ENCODE measurements at regions not wholly inside any gene's neighbourhood (a gene's known extent, or its start where the extent isn't known, plus 50 kb on each side); places are given as distances from the start of the nearest gene placed in this dataset.

DNA sequence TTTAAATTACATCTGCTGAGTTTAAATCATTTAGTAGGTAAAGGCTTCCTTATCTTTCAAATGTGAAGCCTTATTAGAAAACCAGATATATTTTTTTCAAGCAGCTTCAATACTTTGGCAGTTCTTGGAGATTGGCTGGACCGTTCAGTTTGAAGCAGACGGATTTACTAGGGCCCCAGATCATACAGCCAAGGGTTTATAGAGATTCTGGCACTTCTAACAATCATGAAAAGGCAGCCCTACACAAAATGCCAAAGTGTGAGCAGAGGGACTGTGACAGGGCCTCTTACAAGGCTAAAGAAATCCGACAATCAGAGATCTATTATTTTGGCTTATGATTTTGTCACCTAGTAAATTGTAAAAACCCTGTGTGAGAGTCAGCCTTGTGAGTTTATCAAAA is 162.8 kb upstream of the SLC38A2 start:
- TF ChIP-seq, protein P1, sequence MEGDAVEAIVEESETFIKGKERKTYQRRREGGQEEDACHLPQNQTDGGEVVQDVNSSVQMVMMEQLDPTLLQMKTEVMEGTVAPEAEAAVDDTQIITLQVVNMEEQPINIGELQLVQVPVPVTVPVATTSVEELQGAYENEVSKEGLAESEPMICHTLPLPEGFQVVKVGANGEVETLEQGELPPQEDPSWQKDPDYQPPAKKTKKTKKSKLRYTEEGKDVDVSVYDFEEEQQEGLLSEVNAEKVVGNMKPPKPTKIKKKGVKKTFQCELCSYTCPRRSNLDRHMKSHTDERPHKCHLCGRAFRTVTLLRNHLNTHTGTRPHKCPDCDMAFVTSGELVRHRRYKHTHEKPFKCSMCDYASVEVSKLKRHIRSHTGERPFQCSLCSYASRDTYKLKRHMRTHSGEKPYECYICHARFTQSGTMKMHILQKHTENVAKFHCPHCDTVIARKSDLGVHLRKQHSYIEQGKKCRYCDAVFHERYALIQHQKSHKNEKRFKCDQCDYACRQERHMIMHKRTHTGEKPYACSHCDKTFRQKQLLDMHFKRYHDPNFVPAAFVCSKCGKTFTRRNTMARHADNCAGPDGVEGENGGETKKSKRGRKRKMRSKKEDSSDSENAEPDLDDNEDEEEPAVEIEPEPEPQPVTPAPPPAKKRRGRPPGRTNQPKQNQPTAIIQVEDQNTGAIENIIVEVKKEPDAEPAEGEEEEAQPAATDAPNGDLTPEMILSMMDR (IDR thresholded peaks at IDR 0.05; ENCODE audit: low read depth, low read length), result no peak
- TF ChIP-seq, protein P2, sequence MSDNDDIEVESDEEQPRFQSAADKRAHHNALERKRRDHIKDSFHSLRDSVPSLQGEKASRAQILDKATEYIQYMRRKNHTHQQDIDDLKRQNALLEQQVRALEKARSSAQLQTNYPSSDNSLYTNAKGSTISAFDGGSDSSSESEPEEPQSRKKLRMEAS (IDR thresholded peaks at IDR 0.05; ENCODE audit: low read depth, low read length), result no peak
- TF ChIP-seq MYC (IDR thresholded peaks at IDR 0.05; ENCODE audit: low read depth, low read length) (no peak), POLR2A (IDR thresholded peaks at IDR 0.05; ENCODE audit: extremely low read depth, insufficient read length) (no peak)
- DNase-seq (ENCODE audit: low read depth), result no peak

DNA sequence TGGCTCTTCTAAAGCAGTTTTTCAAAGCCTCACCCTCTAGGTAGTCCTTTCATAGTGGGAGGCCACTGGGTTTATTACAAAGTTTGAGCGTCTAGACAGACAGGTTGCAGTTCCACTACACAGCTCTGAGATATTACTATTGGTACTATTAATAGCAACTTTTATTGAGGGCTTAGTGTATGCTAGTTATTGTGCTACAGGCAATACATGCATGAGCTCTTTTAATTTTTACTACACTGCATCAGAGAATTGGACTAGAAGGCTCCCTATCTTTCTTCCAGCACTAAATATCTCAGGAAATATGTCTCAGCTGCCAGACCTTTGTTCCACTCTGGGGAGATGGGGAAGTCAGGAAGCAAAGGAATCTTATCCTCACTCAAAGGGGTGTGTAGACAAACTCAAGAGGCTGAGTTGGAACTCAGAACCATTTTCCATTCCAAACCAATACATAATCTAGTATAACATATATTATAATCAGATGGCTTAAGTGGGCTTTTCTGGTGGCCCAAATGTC is 161.8 kb upstream of the SLC38A2 start:
- no peak for DNase-seq (ENCODE audit: low read depth)
- H3K4me3 ChIP-seq (ENCODE audit: low read depth, low read length), result no peak overlapping the region
- TF ChIP-seq, protein P1 (IDR thresholded peaks at IDR 0.05; ENCODE audit: low read depth, low read length), result no peak
- TF ChIP-seq POLR2A (IDR thresholded peaks at IDR 0.05; ENCODE audit: extremely low read depth, insufficient read length), result no peak
- TF ChIP-seq, protein P2 (IDR thresholded peaks at IDR 0.05; ENCODE audit: low read depth, low read length), result no peak
- no peak for TF ChIP-seq MYC (IDR thresholded peaks at IDR 0.05; ENCODE audit: low read depth, low read length)

More for the DNA sequence above, 162.8 kb upstream of the SLC38A2 start:
- no peak overlapping the region for H3K4me3 ChIP-seq (ENCODE audit: low read depth, low read length)

DNA sequence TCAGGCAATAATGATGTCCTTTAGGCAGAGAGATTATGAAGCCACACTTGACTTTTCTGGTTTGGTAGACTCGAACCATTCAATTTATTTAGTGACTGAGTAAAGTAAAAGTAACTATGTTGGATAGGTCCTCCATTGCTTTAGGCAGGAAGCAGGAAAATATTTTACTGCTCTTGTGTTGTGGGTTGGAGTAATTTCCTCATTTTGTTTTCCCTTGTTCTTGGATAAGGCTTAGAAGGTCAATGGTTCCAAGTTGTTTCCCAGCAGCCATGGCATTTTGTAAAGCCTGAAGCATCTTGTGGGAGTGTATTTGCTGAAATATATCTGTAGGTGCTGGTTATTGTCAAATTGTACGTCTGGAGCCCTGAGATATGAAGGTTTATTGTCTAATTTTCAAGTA is 161.2 kb upstream of the SLC38A2 start:
- DNase-seq (ENCODE audit: low read depth), result no peak
- no peak overlapping the region for H3K4me3 ChIP-seq (ENCODE audit: low read depth, low read length)
- TF ChIP-seq, protein P2 (IDR thresholded peaks at IDR 0.05; ENCODE audit: low read depth, low read length), result no peak
- TF ChIP-seq POLR2A (IDR thresholded peaks at IDR 0.05; ENCODE audit: extremely low read depth, insufficient read length), result no peak
- no peak for TF ChIP-seq MYC (IDR thresholded peaks at IDR 0.05; ENCODE audit: low read depth, low read length)
- TF ChIP-seq, protein P1 (IDR thresholded peaks at IDR 0.05; ENCODE audit: low read depth, low read length), result no peak

DNA sequence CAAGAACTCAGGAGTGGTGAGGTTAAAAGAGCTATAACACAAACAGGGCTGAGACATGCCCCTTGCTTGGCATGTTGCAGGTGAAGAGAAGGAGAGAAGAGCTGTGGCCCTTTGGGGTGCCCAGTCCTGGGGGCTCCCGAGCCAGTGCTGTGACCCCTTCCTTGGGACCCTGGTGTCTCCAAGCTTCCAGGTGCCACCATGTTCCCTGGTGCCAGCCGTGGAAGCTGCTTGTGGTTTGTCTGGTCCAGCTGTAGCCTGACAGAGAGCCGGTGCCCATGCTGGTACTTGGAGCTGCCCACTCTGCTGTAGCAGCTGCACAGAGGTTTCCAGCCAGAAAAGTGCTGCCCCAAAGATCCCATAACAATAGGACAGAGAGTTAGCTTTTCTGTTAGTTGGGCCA is 159.2 kb upstream of the SLC38A2 start:
- no peak overlapping the region for H3K4me3 ChIP-seq (ENCODE audit: low read depth, low read length)
- no peak for DNase-seq (ENCODE audit: low read depth)
- no peak for TF ChIP-seq MYC (IDR thresholded peaks at IDR 0.05; ENCODE audit: low read depth, low read length)
- TF ChIP-seq, protein P2 (IDR thresholded peaks at IDR 0.05; ENCODE audit: low read depth, low read length), result no peak

DNA sequence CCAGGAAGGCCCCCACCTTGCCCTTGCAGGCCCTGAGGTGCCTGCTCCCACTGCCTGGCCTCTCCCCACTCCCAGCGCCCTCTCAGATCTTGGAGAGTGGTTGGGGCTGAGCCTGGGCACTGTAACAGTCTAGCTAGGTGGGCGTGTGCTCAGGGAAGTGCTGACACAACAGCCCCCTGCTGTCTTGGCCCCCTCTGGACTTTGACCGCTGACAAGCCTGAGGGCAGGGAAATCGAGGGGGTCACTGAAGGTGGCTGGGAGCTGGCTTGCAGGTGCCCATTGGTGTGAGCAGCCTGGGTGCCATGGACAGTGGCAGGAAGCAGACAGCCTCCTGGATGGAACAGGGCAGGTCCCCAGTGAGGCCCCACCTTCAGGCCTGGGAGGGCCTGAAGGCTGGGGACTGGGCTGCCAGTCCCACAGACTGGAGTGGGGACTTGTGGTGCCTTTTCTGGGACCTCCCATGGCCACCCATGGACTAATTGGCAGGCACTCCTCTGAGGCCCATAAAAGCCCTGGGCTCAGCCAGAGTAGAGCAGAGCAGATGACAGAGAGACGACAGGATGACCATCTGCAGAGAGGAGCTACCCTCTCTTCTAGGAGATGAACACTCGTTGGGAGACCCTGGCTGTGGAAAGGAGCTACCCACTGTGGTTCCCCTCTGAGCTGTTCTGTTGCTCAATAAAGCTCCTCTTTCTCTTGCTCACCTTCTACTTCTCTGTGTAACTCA is 158.6 kb upstream of the SLC38A2 start:
- DNase-seq (ENCODE audit: low read depth), result no peak
- TF ChIP-seq POLR2A (IDR thresholded peaks at IDR 0.05; ENCODE audit: extremely low read depth, insufficient read length) (no peak), MYC (IDR thresholded peaks at IDR 0.05; ENCODE audit: low read depth, low read length) (no peak)
- TF ChIP-seq, protein P2 (IDR thresholded peaks at IDR 0.05; ENCODE audit: low read depth, low read length), result no peak
- TF ChIP-seq, protein P1 (IDR thresholded peaks at IDR 0.05; ENCODE audit: low read depth, low read length), result no peak
- H3K4me3 ChIP-seq (ENCODE audit: low read depth, low read length), result no peak overlapping the region

DNA sequence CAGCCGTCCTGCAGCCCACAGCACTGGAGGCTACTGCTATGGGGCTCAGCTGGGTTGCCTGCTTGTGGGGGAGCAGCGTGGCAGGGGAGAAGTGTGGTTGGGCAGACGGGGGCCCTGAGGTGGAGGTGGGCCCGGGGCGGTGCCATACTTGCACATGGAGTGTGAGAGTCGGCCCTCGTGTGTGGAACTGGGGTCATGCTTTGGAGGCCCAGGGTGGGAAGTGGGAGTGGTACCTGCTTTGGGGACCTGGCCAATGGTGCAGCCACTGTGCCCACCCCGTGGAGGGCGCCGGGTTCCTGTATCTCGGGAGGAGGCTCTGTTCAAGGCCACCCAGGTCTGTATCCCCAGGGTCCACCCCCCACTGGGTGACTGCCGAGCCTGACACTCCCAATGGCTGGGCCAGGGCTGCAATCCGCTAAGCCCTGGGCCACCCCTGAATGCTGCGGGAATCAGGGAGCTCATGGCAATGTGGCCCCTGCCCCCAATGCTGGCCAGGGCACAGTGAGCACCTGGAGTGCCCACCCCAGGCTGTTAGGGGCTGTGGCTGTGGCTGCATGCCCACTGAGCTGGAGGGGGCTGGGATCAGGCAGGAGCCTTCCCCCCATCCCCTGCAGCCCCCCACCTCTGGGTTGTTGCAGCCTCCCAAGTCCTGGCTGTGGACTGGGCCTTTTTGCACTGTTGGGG is 157.9 kb upstream of the SLC38A2 start:
- no peak overlapping the region for H3K4me3 ChIP-seq (ENCODE audit: low read depth, low read length)
- DNase-seq (ENCODE audit: low read depth), result no peak
- TF ChIP-seq, protein P2 (IDR thresholded peaks at IDR 0.05; ENCODE audit: low read depth, low read length), result no peak
- no peak for TF ChIP-seq POLR2A (IDR thresholded peaks at IDR 0.05; ENCODE audit: extremely low read depth, insufficient read length)
- TF ChIP-seq MYC (IDR thresholded peaks at IDR 0.05; ENCODE audit: low read depth, low read length), result no peak
- TF ChIP-seq, protein P1 (IDR thresholded peaks at IDR 0.05; ENCODE audit: low read depth, low read length), result no peak

All from NB4 (cell line).